HG03571 (cell line): ENCODE measurements at regions not wholly inside any gene's neighbourhood (a gene's known extent, or its start where the extent isn't known, plus 50 kb on each side); places are given as distances from the start of the nearest gene placed in this dataset.

Source experiments
- ATAC-seq: cut with Tn5 transposase; IDR thresholded peaks from one replicate; pipeline ENCODE4 v1.9.1; 2021; ENCODE audit not compliant: unreplicated experiment

GRCh38 chr13:31853643-31854326 is 114.5 kb downstream of the RXFP2 start:
- no peak for ATAC-seq

DNA sequence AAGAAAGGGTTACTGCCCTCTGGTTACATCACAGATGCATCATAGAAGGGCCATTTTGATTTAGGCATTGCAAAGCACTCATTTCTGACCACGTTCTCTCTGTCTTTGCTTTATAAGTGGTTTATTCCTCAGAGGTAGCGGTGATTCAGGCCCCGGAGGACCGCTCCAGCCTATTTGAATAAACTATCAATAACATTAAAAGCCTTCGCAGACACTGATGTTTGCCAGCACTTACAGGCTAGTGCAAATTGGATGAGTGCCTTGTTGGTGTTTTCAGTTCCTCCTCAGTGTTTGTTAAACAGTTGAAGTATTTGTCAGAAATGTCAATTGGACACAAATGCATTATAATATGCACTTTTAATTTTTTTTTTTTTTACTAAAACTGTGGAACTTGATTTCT is 120.2 kb downstream of the RXFP2 start:
- ATAC-seq = no peak

DNA sequence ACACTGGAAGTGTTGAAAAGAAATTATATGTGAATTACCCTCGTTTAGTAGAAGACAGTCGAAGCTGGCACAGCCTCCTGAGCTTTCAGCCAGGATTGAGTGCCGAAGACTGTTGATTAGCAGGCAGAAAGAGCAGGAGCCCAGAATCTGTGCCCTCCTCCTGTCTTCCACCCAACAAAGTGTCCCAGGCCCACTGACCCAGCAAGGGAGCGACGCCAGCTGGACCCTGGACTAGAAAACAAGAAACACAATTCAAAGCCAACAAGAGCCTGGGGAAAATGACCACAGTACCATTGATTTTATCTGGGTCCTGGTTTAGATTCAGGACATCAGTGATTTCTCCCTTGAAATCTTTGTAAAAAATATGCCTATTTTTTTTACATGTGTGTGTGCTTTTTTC is 120.7 kb downstream of the RXFP2 start:
- ATAC-seq = no peak

GRCh38 chr13:31862828-31863227 is 123.5 kb downstream of the RXFP2 start:
- ATAC-seq = no peak

- no peak for ATAC-seq
These were observed 125.0 kb downstream of the RXFP2 start for GRCh38 chr13:31864307-31864706.

DNA sequence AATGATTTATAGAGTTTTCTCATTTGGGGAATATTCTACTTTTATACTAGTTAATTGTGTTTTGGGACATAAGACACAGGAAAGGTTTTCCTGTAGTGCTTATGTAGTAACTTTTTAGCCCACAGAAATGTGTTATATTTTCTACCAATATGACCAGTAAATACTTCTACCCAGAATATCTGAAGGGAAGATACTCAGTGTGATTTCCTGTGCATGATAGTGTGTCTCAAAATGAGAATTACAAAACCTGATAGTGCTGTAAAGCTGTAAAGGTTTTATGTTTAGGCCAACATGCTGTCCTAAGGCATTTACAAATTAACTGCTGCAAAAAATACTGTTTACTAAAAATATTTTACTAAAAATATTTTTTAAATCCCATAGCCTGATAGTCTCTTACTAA is 126.8 kb downstream of the RXFP2 start:
- no peak for ATAC-seq

- no peak for ATAC-seq
These were observed 128.4 kb downstream of the RXFP2 start for GRCh38 chr13:31867709-31868108.

GRCh38 chr13:31869582-31869981 is 130.3 kb downstream of the RXFP2 start:
- no peak for ATAC-seq

DNA sequence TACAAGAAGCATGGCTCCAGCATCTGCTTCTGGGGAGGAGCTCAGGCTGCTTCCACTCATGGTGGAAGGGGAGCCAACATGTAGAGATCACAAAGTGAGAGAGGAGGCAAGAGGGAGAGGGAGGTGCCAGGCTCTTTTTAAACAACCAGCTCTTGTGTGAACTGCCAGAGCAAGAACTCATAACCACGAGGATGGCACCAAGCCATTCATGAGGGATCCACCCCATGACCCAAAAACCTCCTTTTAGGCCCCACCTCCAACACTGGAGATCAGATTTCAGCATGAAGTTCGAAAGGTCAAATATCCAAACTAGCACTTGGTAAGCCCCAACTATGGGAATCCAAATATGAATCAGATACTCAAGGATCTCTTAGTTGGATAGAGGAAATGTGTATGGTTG is 131.2 kb downstream of the RXFP2 start:
- ATAC-seq = no peak

DNA sequence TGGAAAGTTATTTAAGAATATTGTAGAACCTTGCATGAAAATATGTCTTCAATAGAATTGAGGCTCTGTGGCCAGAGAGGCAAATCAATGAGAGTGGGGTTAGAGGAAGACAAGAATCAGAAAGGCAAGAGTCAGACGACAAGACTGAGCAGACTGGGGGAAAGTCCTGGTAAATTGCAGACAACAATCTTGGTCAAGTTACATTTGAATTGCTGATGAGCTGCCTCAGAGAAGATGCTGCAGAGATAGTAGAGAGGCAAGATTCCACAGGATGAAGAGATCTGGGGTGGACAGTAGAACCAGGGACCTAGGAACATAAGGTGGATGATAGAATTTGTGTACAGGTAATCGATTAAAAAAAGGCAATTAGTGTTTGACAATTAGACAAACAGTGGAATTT is 133.8 kb downstream of the RXFP2 start:
- ATAC-seq = no peak

- no peak for ATAC-seq
These were observed 135.8 kb downstream of the RXFP2 start for GRCh38 chr13:31875134-31875533.

DNA sequence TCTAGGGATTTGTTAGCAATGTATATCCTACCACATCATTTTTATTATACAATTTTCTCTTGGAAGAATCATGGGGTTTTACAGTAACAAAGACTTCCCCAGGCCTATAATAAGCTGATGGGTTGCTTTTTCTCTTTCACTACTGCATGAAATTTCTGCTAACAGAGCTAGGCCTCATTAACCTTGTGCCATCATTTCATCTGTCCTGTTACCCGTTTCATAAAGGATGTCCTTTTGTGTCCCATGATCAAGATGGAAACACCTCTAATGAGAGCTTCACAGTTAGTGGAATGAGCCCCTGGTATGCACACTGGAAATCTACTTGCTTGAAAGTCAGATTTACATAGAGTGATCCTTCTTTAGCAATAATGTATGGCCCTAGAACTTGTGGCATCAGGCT is 138.7 kb downstream of the RXFP2 start:
- no peak for ATAC-seq

- ATAC-seq = no peak
These were observed 139.2 kb downstream of the RXFP2 start for GRCh38 chr13:31878495-31878894.

DNA sequence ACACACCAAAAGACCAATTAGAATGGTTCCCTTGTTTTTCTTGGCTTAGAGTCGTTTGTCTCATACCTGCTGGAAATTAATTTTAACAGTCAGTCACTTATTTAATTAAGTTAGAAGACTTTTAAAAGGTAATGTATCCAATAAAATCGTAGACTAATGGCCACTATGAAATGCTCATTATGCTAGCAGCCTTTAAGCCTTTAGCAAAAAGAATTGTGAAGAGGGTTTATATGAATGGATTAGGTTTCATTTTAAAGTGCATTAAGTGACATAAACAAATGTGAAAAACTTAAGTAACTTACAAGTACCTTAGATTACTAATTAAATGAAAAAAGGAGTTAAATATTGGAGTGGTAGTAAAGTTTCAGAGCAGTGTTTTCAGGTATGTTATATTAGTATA is 139.6 kb downstream of the RXFP2 start:
- ATAC-seq = no peak

DNA sequence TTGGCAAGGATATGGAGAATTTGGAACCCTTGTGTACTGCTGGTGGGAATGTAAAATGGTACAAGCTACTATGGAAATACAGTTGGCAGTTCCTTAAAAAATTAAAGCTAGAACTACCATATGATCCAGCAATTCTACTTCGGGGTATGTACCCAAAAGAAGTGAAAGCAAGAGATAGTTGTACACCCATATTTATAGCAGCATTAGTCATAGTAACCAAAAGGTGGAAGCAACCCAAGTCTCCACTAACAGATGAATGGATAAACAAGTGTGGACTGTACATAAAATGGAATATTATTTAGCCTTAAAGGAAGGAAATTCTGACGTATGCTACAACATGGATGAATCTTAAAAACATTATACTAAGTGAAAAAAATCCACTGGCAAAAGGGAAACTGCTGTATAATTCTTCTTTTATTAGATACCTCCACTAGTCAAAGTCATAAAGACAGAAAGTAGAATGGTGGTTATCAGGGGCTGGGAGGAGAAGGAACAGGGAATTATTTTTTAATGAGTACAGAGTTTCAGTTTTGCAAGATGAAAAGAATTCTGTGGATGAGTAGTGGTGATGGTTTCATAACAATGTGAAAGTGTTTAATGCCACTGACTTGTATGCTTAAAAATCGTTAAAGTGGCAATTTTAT is 141.6 kb downstream of the RXFP2 start:
- no peak for ATAC-seq

- ATAC-seq = no peak
These were observed 142.2 kb downstream of the RXFP2 start for GRCh38 chr13:31881495-31881882.

GRCh38 chr13:31882794-31883193 is 143.5 kb downstream of the RXFP2 start:
- no peak for ATAC-seq

GRCh38 chr13:31884556-31884955 is 145.2 kb downstream of the RXFP2 start:
- ATAC-seq = no peak

DNA sequence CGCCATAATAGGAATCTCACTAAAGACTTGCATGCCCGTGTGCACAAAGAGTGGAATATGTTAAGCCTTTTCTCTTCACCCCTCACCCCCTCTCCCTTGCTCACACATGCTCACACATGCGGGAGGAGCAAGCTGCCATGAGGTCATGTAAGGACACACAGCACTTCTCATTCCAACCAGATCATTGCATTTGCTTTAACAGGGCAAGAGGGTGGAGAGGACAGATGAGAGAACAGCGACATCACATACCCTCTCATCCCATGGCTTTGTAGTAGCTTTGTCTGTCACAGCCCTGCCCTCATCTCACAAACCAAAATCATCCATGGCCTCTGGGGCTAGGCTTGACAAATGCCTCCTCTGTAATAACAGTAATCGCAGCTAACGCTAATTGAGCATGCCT is 145.6 kb upstream of the FRY start:
- no peak for ATAC-seq

GRCh38 chr13:31887286-31887685 is 144.3 kb upstream of the FRY start:
- no peak for ATAC-seq

DNA sequence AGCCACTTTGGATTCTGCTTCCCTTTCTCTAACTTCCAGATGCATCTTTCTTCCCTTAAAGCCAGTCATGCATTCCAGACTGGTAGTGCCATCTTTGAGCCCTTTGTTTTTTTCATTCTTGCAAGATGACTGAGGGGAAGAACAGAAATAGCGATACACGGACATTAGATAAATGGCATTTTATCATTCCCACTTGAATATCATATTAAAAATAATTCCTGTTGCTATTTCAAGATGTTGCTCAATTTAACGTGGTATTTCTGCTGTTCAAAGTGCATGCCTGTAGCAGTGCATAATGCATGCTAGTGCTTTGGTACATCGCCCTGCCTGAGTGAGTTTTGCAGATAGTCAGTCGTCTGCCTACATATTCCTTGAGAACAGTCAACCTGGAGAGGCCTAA is 140.6 kb upstream of the FRY start:
- ATAC-seq = no peak

- ATAC-seq = no peak
These were observed 140.1 kb upstream of the FRY start for GRCh38 chr13:31891472-31891871.

- no peak for ATAC-seq
These were observed 136.6 kb upstream of the FRY start for GRCh38 chr13:31894931-31895330.
